ENCODE measurements at regions not wholly inside any gene's neighbourhood (a gene's known extent, or its start where the extent isn't known, plus 50 kb on each side); places are given as distances from the start of the nearest gene placed in this dataset.

DNA sequence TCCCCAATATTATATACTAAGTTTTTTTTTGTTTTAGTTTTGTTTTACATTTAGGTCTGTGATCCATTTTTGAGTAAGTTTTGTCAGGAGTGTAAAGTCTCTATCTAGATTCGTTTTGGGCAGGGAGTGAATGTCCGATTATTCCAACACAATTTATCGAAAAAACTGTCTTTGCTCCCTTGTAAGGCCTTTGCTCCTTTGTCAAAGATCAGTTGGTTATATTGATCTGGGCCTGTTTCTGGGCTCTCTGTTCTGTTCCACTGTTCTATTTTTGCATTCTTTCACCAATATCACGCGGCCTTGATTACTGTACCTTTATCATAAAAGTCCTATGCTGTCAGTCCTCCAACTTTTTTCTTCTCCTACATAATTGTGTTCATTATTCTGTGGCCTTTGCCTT is 276.5 kb upstream of the ZC3H15 start:
- Histone ChIP-seq H4K20me1 (ENCODE audit: control insufficient read depth, insufficient read depth, low read length, poor library complexity, severe bottlenecking) (no peaks in the 10 kb centered on the region), H3K4me1 (ENCODE audit: control insufficient read depth in 2 of 2, insufficient read depth in 2 of 2, low read length in 2 of 2) (no peaks in the 10 kb centered on the region), H3K27me3 (replicated peaks in 1 of 4; ENCODE audit: control extremely low read depth in 1 of 4, control insufficient read depth in 3 of 4, insufficient read depth in 4 of 4, low read length in 3 of 4) (no peaks in the 10 kb centered on the region), H3K4me2 (replicated peaks; ENCODE audit: low read depth, low read length, poor library complexity, severe bottlenecking) (no peak overlapping the region), H2AFZ (ENCODE audit: insufficient read depth, low read depth, low read length, poor library complexity, severe bottlenecking) (no peak overlapping the region), H3K79me2 (ENCODE audit: control insufficient read depth, insufficient read depth, low read length) (no peaks in the 10 kb centered on the region), H3K4me3 (ENCODE audit: control extremely low read depth in 1 of 5, extremely low read depth in 1 of 5, insufficient read depth in 1 of 5, low read depth in 2 of 5, low read length in 4 of 5) (no peak overlapping the region), H3K36me3 (replicated peaks in 1 of 2; ENCODE audit: control extremely low read depth in 1 of 2, control insufficient read depth in 1 of 2, extremely low read depth in 1 of 2, insufficient read depth in 2 of 2, low read length in 1 of 2) (no peaks in the 10 kb centered on the region), H3K9me3 (ENCODE audit: control extremely low read depth in 1 of 3, control insufficient read depth in 2 of 3, insufficient read depth in 1 of 3, low read length in 2 of 3) (no peaks in the 10 kb centered on the region), H3K27ac (ENCODE audit: low read length in 2 of 2) (no peak overlapping the region), H3K9ac (ENCODE audit: low read length) (no peak overlapping the region)
- CTCF ChIA-PET = no interaction called here
- H3K27me3 Mint-ChIP-seq = no peaks in the 10 kb centered on the region
- no peaks in the 10 kb centered on the region for H3K9me3 Mint-ChIP-seq (ENCODE audit: insufficient read depth)
- peaks cover 9% of the 10 kb centered on the region for H3K4me1 Mint-ChIP-seq
- ATAC-seq (ENCODE audit: low read depth) (no peak), DNase-seq (no peak)
- H3K27ac Mint-ChIP-seq = no peak overlapping the region
- intact Hi-C loops (cut with micrococcal nuclease) = no loop called here
- TF ChIP-seq, protein P1, sequence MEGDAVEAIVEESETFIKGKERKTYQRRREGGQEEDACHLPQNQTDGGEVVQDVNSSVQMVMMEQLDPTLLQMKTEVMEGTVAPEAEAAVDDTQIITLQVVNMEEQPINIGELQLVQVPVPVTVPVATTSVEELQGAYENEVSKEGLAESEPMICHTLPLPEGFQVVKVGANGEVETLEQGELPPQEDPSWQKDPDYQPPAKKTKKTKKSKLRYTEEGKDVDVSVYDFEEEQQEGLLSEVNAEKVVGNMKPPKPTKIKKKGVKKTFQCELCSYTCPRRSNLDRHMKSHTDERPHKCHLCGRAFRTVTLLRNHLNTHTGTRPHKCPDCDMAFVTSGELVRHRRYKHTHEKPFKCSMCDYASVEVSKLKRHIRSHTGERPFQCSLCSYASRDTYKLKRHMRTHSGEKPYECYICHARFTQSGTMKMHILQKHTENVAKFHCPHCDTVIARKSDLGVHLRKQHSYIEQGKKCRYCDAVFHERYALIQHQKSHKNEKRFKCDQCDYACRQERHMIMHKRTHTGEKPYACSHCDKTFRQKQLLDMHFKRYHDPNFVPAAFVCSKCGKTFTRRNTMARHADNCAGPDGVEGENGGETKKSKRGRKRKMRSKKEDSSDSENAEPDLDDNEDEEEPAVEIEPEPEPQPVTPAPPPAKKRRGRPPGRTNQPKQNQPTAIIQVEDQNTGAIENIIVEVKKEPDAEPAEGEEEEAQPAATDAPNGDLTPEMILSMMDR (IDR thresholded peaks at IDR 0.05) = no peak
- TF ChIP-seq EZH2 (IDR thresholded peaks at IDR 0.05; ENCODE audit: borderline replicate concordance, insufficient read depth, low read depth, low read length, poor library complexity, severe bottlenecking) = no peak
- POLR2A ChIA-PET = no interaction called here
- H3K4me3 Mint-ChIP-seq = no peak overlapping the region
- WGBS (ENCODE audit: insufficient coverage) = 89% methylated on average over 5 of the region's 5 CpGs

DNA sequence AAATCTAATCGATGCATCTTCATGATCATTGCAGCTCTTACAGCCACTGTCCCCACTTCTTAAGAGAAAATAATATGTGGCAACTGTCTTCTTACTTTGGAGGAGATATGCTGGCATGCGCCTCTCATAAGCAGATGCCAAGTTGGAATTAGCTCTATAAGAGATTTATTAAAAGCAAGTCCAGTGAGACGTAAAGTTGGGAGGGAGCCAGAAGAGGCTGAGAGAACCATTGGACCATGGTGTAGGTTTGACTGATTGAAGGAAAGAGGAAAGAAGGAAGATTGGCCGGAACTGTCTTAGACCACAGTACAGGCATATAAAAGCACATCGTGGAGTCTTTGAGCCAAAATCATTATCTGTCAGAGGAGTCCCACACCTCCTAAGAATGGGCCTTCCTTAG is 265.7 kb upstream of the ZC3H15 start:
- WGBS (ENCODE audit: insufficient coverage) = 100% methylated on average over 2 of the region's 5 CpGs
- CTCF ChIA-PET = no interaction called here

More for the DNA sequence above, 265.7 kb upstream of the ZC3H15 start:
- Histone ChIP-seq H3K9me3 (ENCODE audit: control extremely low read depth in 1 of 3, control insufficient read depth in 2 of 3, insufficient read depth in 1 of 3, low read length in 2 of 3) (peaks cover 2 to 5% (median 5%) of the 10 kb centered on the region in 3 donors), H3K27me3 (replicated peaks in 1 of 4; ENCODE audit: control extremely low read depth in 1 of 4, control insufficient read depth in 3 of 4, insufficient read depth in 4 of 4, low read length in 3 of 4) (no peaks in the 10 kb centered on the region), H3K4me1 (ENCODE audit: control insufficient read depth in 2 of 2, insufficient read depth in 2 of 2, low read length in 2 of 2) (no peaks in the 10 kb centered on the region), H3K36me3 (replicated peaks in 1 of 2; ENCODE audit: control extremely low read depth in 1 of 2, control insufficient read depth in 1 of 2, extremely low read depth in 1 of 2, insufficient read depth in 2 of 2, low read length in 1 of 2) (no peaks in the 10 kb centered on the region), H3K9ac (ENCODE audit: low read length) (no peak overlapping the region), H3K27ac (ENCODE audit: low read length in 2 of 2) (no peak overlapping the region), H3K4me3 (ENCODE audit: control extremely low read depth in 1 of 5, extremely low read depth in 1 of 5, insufficient read depth in 1 of 5, low read depth in 2 of 5, low read length in 4 of 5) (no peak overlapping the region), H3K4me2 (replicated peaks; ENCODE audit: low read depth, low read length, poor library complexity, severe bottlenecking) (no peak overlapping the region), H3K79me2 (ENCODE audit: control insufficient read depth, insufficient read depth, low read length) (no peaks in the 10 kb centered on the region), H4K20me1 (ENCODE audit: control insufficient read depth, insufficient read depth, low read length, poor library complexity, severe bottlenecking) (no peaks in the 10 kb centered on the region), H2AFZ (ENCODE audit: insufficient read depth, low read depth, low read length, poor library complexity, severe bottlenecking) (no peak overlapping the region)
- POLR2A ChIA-PET = no interaction called here
- H3K4me1 Mint-ChIP-seq = no peaks in the 10 kb centered on the region
- intact Hi-C loops (cut with micrococcal nuclease) = no loop called here
- H3K27me3 Mint-ChIP-seq = no peaks in the 10 kb centered on the region
- DNase-seq = no peak
- H3K27ac Mint-ChIP-seq = no peak overlapping the region
- ATAC-seq (ENCODE audit: low read depth) = no peak
- no peak overlapping the region for H3K4me3 Mint-ChIP-seq
- H3K9me3 Mint-ChIP-seq (ENCODE audit: insufficient read depth) = peaks cover 4% of the 10 kb centered on the region
- TF ChIP-seq EZH2 (IDR thresholded peaks at IDR 0.05; ENCODE audit: borderline replicate concordance, insufficient read depth, low read depth, low read length, poor library complexity, severe bottlenecking) = no peak
